Endothelial cell of umbilical vein (primary cell): ENCODE measurements at regions not wholly inside any gene's neighbourhood (a gene's known extent, or its start where the extent isn't known, plus 50 kb on each side); places are given as distances from the start of the nearest gene placed in this dataset.

Experiments used
- EZH2 ChIP-seq: IDR thresholded peaks from 2 replicates; pipeline ENCODE4 v1.6.1; 2012; ENCODE audit warnings: borderline replicate concordance, low read depth, mild to moderate bottlenecking, moderate library complexity, low read length, inconsistent platforms; ENCODE audit not compliant: severe bottlenecking
- JUN ChIP-seq: IDR thresholded peaks from 2 replicates; pipeline ENCODE4 v1.6.1; 2011; ENCODE audit warnings: borderline replicate concordance, low read depth; ENCODE audit not compliant: insufficient read length, insufficient read depth
- MAX ChIP-seq: IDR thresholded peaks from 2 replicates; pipeline ENCODE4 v1.6.1; 2011; ENCODE audit not compliant: insufficient read depth, insufficient read length
- MYC ChIP-seq: IDR thresholded peaks from one replicate; pipeline ENCODE4 v1.6.1; 2011; ENCODE audit warnings: mild to moderate bottlenecking, low read depth, low read length
- POLR2A ChIP-seq: IDR thresholded peaks from 2 replicates; pipeline ENCODE4 v1.6.1; 2012; ENCODE audit warnings: low read depth, mild to moderate bottlenecking, control low read depth, low read length
- POLR2AphosphoS5 ChIP-seq: IDR thresholded peaks from 2 replicates; pipeline ENCODE4 v1.6.1; 2012; ENCODE audit warnings: low read depth, mild to moderate bottlenecking, control low read depth, low read length, moderate library complexity; ENCODE audit not compliant: insufficient read depth
- TF ChIP-seq, protein P1 (sequence below), 2 donors: IDR thresholded peaks; 1 replicate in 1 of 2; 2 replicates in 1 of 2; pipeline ENCODE4 v1.5.1; 2011; ENCODE audit warnings: low read length in 2 of 2, mild to moderate bottlenecking in 2 of 2, moderate library complexity in 2 of 2, control low read depth in 1 of 2, inconsistent platforms in 1 of 2, low read depth in 1 of 2; ENCODE audit not compliant: insufficient read depth in 1 of 2; ENCODE audit errors: extremely low read depth in 1 of 2

- TF ChIP-seq, protein P1, sequence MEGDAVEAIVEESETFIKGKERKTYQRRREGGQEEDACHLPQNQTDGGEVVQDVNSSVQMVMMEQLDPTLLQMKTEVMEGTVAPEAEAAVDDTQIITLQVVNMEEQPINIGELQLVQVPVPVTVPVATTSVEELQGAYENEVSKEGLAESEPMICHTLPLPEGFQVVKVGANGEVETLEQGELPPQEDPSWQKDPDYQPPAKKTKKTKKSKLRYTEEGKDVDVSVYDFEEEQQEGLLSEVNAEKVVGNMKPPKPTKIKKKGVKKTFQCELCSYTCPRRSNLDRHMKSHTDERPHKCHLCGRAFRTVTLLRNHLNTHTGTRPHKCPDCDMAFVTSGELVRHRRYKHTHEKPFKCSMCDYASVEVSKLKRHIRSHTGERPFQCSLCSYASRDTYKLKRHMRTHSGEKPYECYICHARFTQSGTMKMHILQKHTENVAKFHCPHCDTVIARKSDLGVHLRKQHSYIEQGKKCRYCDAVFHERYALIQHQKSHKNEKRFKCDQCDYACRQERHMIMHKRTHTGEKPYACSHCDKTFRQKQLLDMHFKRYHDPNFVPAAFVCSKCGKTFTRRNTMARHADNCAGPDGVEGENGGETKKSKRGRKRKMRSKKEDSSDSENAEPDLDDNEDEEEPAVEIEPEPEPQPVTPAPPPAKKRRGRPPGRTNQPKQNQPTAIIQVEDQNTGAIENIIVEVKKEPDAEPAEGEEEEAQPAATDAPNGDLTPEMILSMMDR (IDR thresholded peaks at IDR 0.05; ENCODE audit: extremely low read depth in 1 of 2, insufficient read depth in 1 of 2, low read depth in 1 of 2, low read length in 2 of 2) = no peak
- no peak for TF ChIP-seq MAX
- no peak for TF ChIP-seq EZH2
- TF ChIP-seq POLR2AphosphoS5 = no peak
- TF ChIP-seq MYC = no peak
- no peak for TF ChIP-seq POLR2A
- TF ChIP-seq JUN = no peak
Measured at GRCh38 chr6:156337801-156338200, 439.4 kb upstream of the ARID1B start.
